ENCODE measurements at regions not wholly inside any gene's neighbourhood (a gene's known extent, or its start where the extent isn't known, plus 50 kb on each side); places are given as distances from the start of the nearest gene placed in this dataset.

GRCh38 chr7:47188653-47189315 lies 393.1 kb downstream of the TNS3 start:
- Histone ChIP-seq H3K4me2 (ENCODE audit: low read length) (peak overlapping the region; percentile 38; the same call in 1 of the 2 replicates), H3K79me2 (ENCODE audit: insufficient read depth, low read depth, low read length) (peaks cover 17% of the 10 kb centered on the region), H3K9me3 (ENCODE audit: low read length) (no peaks in the 10 kb centered on the region), H4K20me1 (ENCODE audit: insufficient read depth, low read length) (no peaks in the 10 kb centered on the region), H2AFZ (ENCODE audit: low read length) (peak overlapping the region; percentile 43; the same call in 1 of the 2 replicates), H3K4me1 (ENCODE audit: insufficient read depth, low read length, poor library complexity, severe bottlenecking) (peaks cover 59% of the 10 kb centered on the region), H3K9me2 (ENCODE audit: insufficient read depth, low read length) (no peaks in the 10 kb centered on the region), H3K4me3 (ENCODE audit: low read depth, low read length, poor library complexity, severe bottlenecking) (no peak overlapping the region), H3K36me3 (ENCODE audit: insufficient read depth, low read length) (no peaks in the 10 kb centered on the region), H3K27ac (ENCODE audit: low read depth, low read length, poor library complexity, severe bottlenecking) (no peak overlapping the region)
- CTCF ChIA-PET (ENCODE audit: unreplicated experiment): no interaction called here
- no peak for DNase-seq (ENCODE audit: low spot score)
- intact Hi-C loops (cut with micrococcal nuclease; ENCODE audit: unreplicated experiment): loop anchor here (10.0 kb wide), 1 partner anchor 304 kb away; no protein-coding TSS in a partner anchor
- POLR2A ChIA-PET: interaction anchor here (0.7 to 1.9 kb wide), 5 partner anchors 8 to 239 kb away, joined by 3 to 6 read pairs (median 3); no protein-coding TSS in a partner anchor
- no TSS peak for BruUV-seq (replicated peaks)
- TF ChIP-seq CTCF (conservative IDR thresholded peaks at IDR 0.05; ENCODE audit: low read length): no peak
- no peak for TF ChIP-seq EZH2phosphoT487 (IDR thresholded peaks at IDR 0.05; ENCODE audit: borderline replicate concordance, low read depth, low read length)

GRCh38 chr7:47188136-47188535 lies 393.8 kb downstream of the TNS3 start:
- POLR2A ChIA-PET: interaction anchor here (0.6 to 1.9 kb wide), 5 partner anchors 8 to 622 kb away, joined by 3 to 6 read pairs (median 3); no protein-coding TSS in a partner anchor
- Histone ChIP-seq H3K79me2 (ENCODE audit: insufficient read depth, low read depth, low read length) (peaks cover 24% of the 10 kb centered on the region), H3K27ac (ENCODE audit: low read depth, low read length, poor library complexity, severe bottlenecking) (no peak overlapping the region), H3K4me3 (ENCODE audit: low read depth, low read length, poor library complexity, severe bottlenecking) (no peak overlapping the region), H4K20me1 (ENCODE audit: insufficient read depth, low read length) (no peaks in the 10 kb centered on the region), H3K9me2 (ENCODE audit: insufficient read depth, low read length) (no peaks in the 10 kb centered on the region), H3K9me3 (ENCODE audit: low read length) (no peaks in the 10 kb centered on the region), H3K4me2 (ENCODE audit: low read length) (peak overlapping the region; percentile 38), H3K36me3 (ENCODE audit: insufficient read depth, low read length) (no peaks in the 10 kb centered on the region), H3K4me1 (ENCODE audit: insufficient read depth, low read length, poor library complexity, severe bottlenecking) (peaks cover 66% of the 10 kb centered on the region), H2AFZ (ENCODE audit: low read length) (peak overlapping the region; percentile 43; the same call in 1 of the 2 replicates)
- intact Hi-C loops (cut with micrococcal nuclease; ENCODE audit: unreplicated experiment): loop anchor here (10.0 kb wide), 1 partner anchor 303 kb away; no protein-coding TSS in a partner anchor
- DNase-seq (ENCODE audit: low spot score): no peak
- TF ChIP-seq CTCF (conservative IDR thresholded peaks at IDR 0.05; ENCODE audit: low read length) (no peak), EZH2phosphoT487 (IDR thresholded peaks at IDR 0.05; ENCODE audit: borderline replicate concordance, low read depth, low read length) (no peak)
- BruUV-seq (replicated peaks): no TSS peak
- CTCF ChIA-PET (ENCODE audit: unreplicated experiment): no interaction called here

GRCh38 chr7:47186316-47186715 lies 395.6 kb downstream of the TNS3 start:
- Histone ChIP-seq H4K20me1 (ENCODE audit: insufficient read depth, low read length) (no peaks in the 10 kb centered on the region), H2AFZ (ENCODE audit: low read length) (peak overlapping the region; percentile 51; the same call in 1 of the 2 replicates), H3K4me2 (ENCODE audit: low read length) (peak overlapping the region; percentile 76), H3K9me2 (ENCODE audit: insufficient read depth, low read length) (no peaks in the 10 kb centered on the region), H3K9me3 (ENCODE audit: low read length) (no peaks in the 10 kb centered on the region), H3K36me3 (ENCODE audit: insufficient read depth, low read length) (no peaks in the 10 kb centered on the region), H3K4me1 (ENCODE audit: insufficient read depth, low read length, poor library complexity, severe bottlenecking) (peaks cover 70% of the 10 kb centered on the region), H3K27ac (ENCODE audit: low read depth, low read length, poor library complexity, severe bottlenecking) (peak overlapping the region; percentile 67), H3K79me2 (ENCODE audit: insufficient read depth, low read depth, low read length) (peaks cover 35% of the 10 kb centered on the region), H3K4me3 (ENCODE audit: low read depth, low read length, poor library complexity, severe bottlenecking) (peak overlapping the region; percentile 70)
- TF ChIP-seq CTCF (conservative IDR thresholded peaks at IDR 0.05; ENCODE audit: low read length) (no peak), EZH2phosphoT487 (IDR thresholded peaks at IDR 0.05; ENCODE audit: borderline replicate concordance, low read depth, low read length) (no peak)
- BruUV-seq (replicated peaks): no TSS peak
- peak; percentile 92 for DNase-seq (ENCODE audit: low spot score)
- CTCF ChIA-PET (ENCODE audit: unreplicated experiment): interaction anchor here (1.2 kb wide), 1 partner anchor 33 kb away, joined by 5 read pairs; no protein-coding TSS in a partner anchor
- intact Hi-C loops (cut with micrococcal nuclease; ENCODE audit: unreplicated experiment): loop anchor here (10.0 kb wide), 1 partner anchor 302 kb away; no protein-coding TSS in a partner anchor
- POLR2A ChIA-PET: interaction anchor here (0.9 to 2.5 kb wide), 4 partner anchors 12 to 35 kb away, joined by 3 to 20 read pairs (median 6); no protein-coding TSS in a partner anchor
